Sigmoid colon (tissue), 6 donors: ENCODE measurements at regions not wholly inside any gene's neighbourhood (a gene's known extent, or its start where the extent isn't known, plus 50 kb on each side); places are given as distances from the start of the nearest gene placed in this dataset.

Source experiments
- DNase-seq: peaks from one replicate; pipeline ENCODE4 v3.0.0-alpha.2; 2019
- H3K27ac ChIP-seq, 4 donors: fragments of 200-600 bp; sonication (generic); one replicate each; pipeline ENCODE4 v1.5.1; 2016 to 2019; ENCODE audit warnings: mild to moderate bottlenecking in 1 of 4
- H3K27me3 ChIP-seq, 3 donors: fragments of 200-600 bp; sonication (generic); one replicate each; pipeline ENCODE4 v1.5.1; 2019; ENCODE audit warnings: mild to moderate bottlenecking in 1 of 3
- H3K36me3 ChIP-seq, 4 donors: fragments of 200-600 bp; sonication (generic); one replicate each; pipeline ENCODE4 v1.5.1; 2016 to 2019
- H3K4me1 ChIP-seq, 4 donors: fragments of 200-600 bp; sonication (generic); one replicate each; pipeline ENCODE4 v1.5.1; 2017 to 2019
- H3K4me3 ChIP-seq, 4 donors: fragments of 200-600 bp; sonication (generic); one replicate each; pipeline ENCODE4 v1.5.1; 2017 to 2019; ENCODE audit warnings: mild to moderate bottlenecking in 2 of 4, moderate library complexity in 1 of 4
- H3K9me3 ChIP-seq, 4 donors: fragments of 200-600 bp in 3 of 4; sonication (generic) in 3 of 4; one replicate each; pipeline versions ENCODE4 v1.5.1 to v1.6.1; 2013 to 2019
- EP300 ChIP-seq, 4 donors: sonication (generic); formaldehyde crosslinking; IDR thresholded peaks; one replicate each; pipeline ENCODE4 v1.6.1; 2017; ENCODE audit warnings: antibody characterized with exemption in 4 of 4
- POLR2A ChIP-seq, 2 donors: fragments of 450-650 bp; IDR thresholded peaks; one replicate each; pipeline ENCODE4 v1.6.1; 2016; ENCODE audit warnings: antibody characterized with exemption in 2 of 2, mild to moderate bottlenecking in 2 of 2, moderate library complexity in 2 of 2
- POLR2AphosphoS5 ChIP-seq, 4 donors: sonication (generic); formaldehyde crosslinking; IDR thresholded peaks; one replicate each; pipeline ENCODE4 v1.6.1; 2017; ENCODE audit warnings: antibody characterized with exemption in 4 of 4
- WGBS, 2 donors: extraction: QIAGEN DNeasy Blood & Tissue Kit; methylation state at CpG; one replicate each; pipeline ENCODE4 v1.1.7; 2013; 5-methylcytosine and 5-hydroxymethylcytosine counted together
- intact Hi-C: fragments of 100-400 bp; cut with DNase I; formaldehyde crosslinking; loops from one replicate; pipeline ENCODE4 v1.15.1; 2023
- TF ChIP-seq, protein P1 (sequence below), 4 experiments: fragments of 450-650 bp in 3 of 4; fragments of 200-600 bp in 1 of 4; IDR thresholded peaks; one replicate each; pipeline ENCODE4 v1.5.1; 2016 to 2019; ENCODE audit warnings: antibody characterized with exemption in 4 of 4, mild to moderate bottlenecking in 3 of 4, moderate library complexity in 2 of 4
- donor health status: healthy with polysubstance abuse.
- donor health status: healthy.

DNA sequence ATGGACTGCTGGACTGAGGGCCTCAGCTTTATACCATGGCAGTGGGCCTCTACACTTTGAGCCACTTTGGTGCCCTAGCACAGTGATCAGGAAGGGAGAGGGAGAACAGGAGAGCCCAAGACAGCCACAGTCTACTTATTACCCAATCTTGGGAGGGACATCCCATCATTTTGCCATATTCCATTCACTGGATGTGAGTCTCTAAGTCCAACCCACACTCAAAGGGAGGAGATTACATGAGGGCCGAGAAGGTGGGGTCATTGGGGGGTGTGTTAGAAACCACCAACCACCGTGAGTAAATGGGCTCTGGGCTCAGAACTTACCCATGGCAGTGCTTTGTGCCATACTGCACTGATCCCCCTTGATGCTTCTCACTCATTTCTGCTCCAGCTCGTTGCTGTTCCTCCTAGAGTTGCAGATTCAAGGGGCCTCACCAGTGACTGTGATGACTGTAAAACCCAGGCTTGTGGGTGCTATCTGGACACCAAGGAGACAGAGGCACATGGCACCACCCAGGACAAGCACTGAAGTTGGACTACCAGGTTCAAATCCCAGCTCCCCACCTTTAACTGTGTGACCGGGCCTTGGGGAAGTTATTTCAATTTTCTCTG is 97.6 kb upstream of the RAB6C start:
- Histone ChIP-seq H3K4me1 (peaks cover 0 to 9% (median 5%) of the 10 kb centered on the region in 4 donors), H3K27me3 (no peaks in the 10 kb centered on the region), H3K36me3 (no peaks in the 10 kb centered on the region), H3K9me3 (no peaks in the 10 kb centered on the region), H3K4me3 (no peak overlapping the region), H3K27ac (no peak overlapping the region)
- no peak for TF ChIP-seq POLR2AphosphoS5 (IDR thresholded peaks at IDR 0.05)
- TF ChIP-seq EP300 (IDR thresholded peaks at IDR 0.05): no peak
- TF ChIP-seq, protein P1, sequence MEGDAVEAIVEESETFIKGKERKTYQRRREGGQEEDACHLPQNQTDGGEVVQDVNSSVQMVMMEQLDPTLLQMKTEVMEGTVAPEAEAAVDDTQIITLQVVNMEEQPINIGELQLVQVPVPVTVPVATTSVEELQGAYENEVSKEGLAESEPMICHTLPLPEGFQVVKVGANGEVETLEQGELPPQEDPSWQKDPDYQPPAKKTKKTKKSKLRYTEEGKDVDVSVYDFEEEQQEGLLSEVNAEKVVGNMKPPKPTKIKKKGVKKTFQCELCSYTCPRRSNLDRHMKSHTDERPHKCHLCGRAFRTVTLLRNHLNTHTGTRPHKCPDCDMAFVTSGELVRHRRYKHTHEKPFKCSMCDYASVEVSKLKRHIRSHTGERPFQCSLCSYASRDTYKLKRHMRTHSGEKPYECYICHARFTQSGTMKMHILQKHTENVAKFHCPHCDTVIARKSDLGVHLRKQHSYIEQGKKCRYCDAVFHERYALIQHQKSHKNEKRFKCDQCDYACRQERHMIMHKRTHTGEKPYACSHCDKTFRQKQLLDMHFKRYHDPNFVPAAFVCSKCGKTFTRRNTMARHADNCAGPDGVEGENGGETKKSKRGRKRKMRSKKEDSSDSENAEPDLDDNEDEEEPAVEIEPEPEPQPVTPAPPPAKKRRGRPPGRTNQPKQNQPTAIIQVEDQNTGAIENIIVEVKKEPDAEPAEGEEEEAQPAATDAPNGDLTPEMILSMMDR (IDR thresholded peaks at IDR 0.05): no peak
- TF ChIP-seq POLR2A (IDR thresholded peaks at IDR 0.05): no peak
- intact Hi-C loops: no loop called here
- 80 to 86% methylated on average over 4 of the region's 4 CpGs for WGBS, 2 donors
- no peak for DNase-seq

GRCh38 chr2:129882476-129882875 is 97.0 kb upstream of the RAB6C start:
- H3K4me3 ChIP-seq: no peak overlapping the region
- no peak for DNase-seq
- WGBS, 2 donors: 86 to 89% methylated on average over 6 of the region's 6 CpGs
- TF ChIP-seq EP300 (IDR thresholded peaks at IDR 0.05): no peak
- TF ChIP-seq, protein P1 (IDR thresholded peaks at IDR 0.05): no peak
- no peak for TF ChIP-seq POLR2A (IDR thresholded peaks at IDR 0.05)
- TF ChIP-seq POLR2AphosphoS5 (IDR thresholded peaks at IDR 0.05): no peak
- no peaks in the 10 kb centered on the region for H3K27me3 ChIP-seq
- no peaks in the 10 kb centered on the region for H3K9me3 ChIP-seq
- intact Hi-C loops: no loop called here
- H3K27ac ChIP-seq: no peak overlapping the region
- peaks cover 0 to 7% (median 4%) of the 10 kb centered on the region in 4 donors for H3K4me1 ChIP-seq
- no peaks in the 10 kb centered on the region for H3K36me3 ChIP-seq

GRCh38 chr2:129883121-129883520 is 96.3 kb upstream of the RAB6C start:
- TF ChIP-seq POLR2AphosphoS5 (IDR thresholded peaks at IDR 0.05) (no peak), EP300 (IDR thresholded peaks at IDR 0.05) (no peak), POLR2A (IDR thresholded peaks at IDR 0.05) (no peak)
- TF ChIP-seq, protein P1 (IDR thresholded peaks at IDR 0.05): no peak
- no peak for DNase-seq
- Histone ChIP-seq H3K4me1 (peaks cover 0 to 4% (median 2%) of the 10 kb centered on the region in 4 donors), H3K9me3 (no peaks in the 10 kb centered on the region), H3K27me3 (no peaks in the 10 kb centered on the region), H3K36me3 (no peaks in the 10 kb centered on the region), H3K4me3 (no peak overlapping the region), H3K27ac (no peak overlapping the region)
- 80 to 87% methylated on average over 3 of the region's 3 CpGs for WGBS, 2 donors
- intact Hi-C loops: no loop called here

DNA sequence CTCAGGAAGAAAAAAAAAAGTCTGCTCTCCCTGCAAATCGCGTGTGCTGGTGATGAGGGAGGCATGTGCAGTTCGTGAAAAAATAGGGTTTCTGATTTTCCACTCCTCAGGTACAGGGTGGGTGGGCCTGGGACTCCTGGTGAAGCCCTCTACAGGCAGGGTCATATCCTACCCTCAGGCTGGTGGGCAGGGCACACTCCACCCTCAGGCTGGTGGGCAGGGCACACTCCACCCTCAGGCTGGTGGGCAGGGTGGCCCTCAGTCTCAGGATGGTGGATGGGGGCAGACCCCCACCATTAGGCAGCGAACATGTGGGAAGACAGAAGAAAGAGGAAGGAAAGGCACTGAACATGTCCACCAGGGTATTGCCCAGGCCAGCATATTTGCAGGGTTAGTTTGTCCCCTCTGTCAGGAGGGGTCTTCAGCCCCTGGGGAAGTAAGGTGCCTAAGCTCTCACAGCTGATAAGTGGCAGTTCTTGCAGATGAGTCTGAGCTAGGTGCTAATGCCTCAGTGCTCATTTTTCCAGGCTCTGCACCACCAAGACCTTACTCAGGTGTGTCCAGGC is 95.2 kb upstream of the RAB6C start:
- DNase-seq: no peak
- no peaks in the 10 kb centered on the region for H3K27me3 ChIP-seq
- intact Hi-C loops: no loop called here
- TF ChIP-seq EP300 (IDR thresholded peaks at IDR 0.05) (no peak), POLR2AphosphoS5 (IDR thresholded peaks at IDR 0.05) (no peak), POLR2A (IDR thresholded peaks at IDR 0.05) (no peak)
- TF ChIP-seq, protein P1 (IDR thresholded peaks at IDR 0.05): no peak
- no peak overlapping the region for H3K27ac ChIP-seq
- no peak overlapping the region for H3K4me3 ChIP-seq
- no peaks in the 10 kb centered on the region for H3K9me3 ChIP-seq
- no peaks in the 10 kb centered on the region for H3K4me1 ChIP-seq
- no peaks in the 10 kb centered on the region for H3K36me3 ChIP-seq
- WGBS, 2 donors: 79 to 82% methylated on average over 4 of the region's 4 CpGs

- Histone ChIP-seq H3K4me1 (no peaks in the 10 kb centered on the region), H3K27me3 (no peaks in the 10 kb centered on the region), H3K9me3 (no peaks in the 10 kb centered on the region), H3K27ac (no peak overlapping the region), H3K4me3 (no peak overlapping the region), H3K36me3 (no peaks in the 10 kb centered on the region)
- 34 to 47% methylated on average over 5 of the region's 5 CpGs for WGBS, 2 donors
- intact Hi-C loops: no loop called here
- no peak for DNase-seq
- TF ChIP-seq, protein P1 (IDR thresholded peaks at IDR 0.05): no peak
- no peak for TF ChIP-seq POLR2AphosphoS5 (IDR thresholded peaks at IDR 0.05)
- TF ChIP-seq POLR2A (IDR thresholded peaks at IDR 0.05): no peak
- TF ChIP-seq EP300 (IDR thresholded peaks at IDR 0.05): no peak
Measured at GRCh38 chr2:129885735-129886134, 93.7 kb upstream of the RAB6C start.
